ENCODE measurements at regions not wholly inside any gene's neighbourhood (a gene's known extent, or its start where the extent isn't known, plus 50 kb on each side); places are given as distances from the start of the nearest gene placed in this dataset.
A peak's percentile ranks its signal among the peaks of the same experiment; 100 is the strongest.

DNA sequence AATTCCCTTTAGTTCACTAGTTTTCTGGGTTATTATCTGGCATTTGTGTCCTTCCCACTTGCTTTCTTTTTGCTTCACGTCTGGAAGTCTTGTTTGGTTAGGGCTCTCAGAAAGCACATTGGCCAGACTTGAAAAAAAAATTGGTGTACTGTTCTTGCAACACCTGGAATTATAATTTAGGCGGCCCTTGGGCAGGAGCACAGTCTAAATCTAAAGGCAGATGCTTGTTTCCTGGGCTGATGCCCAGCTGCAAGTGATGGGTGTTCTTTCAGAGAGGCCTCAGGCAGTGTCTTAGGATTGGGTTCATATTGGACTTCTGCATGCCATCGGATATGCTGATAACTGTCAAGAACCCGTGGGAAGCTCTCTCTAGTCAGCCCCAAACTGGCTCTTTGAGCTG is 521.5 kb downstream of the PDCD6IP start:
- no peak overlapping the region for H3K4me3 ChIP-seq (ENCODE audit: low read depth, low read length)
- no peak for DNase-seq (ENCODE audit: low read depth)

DNA sequence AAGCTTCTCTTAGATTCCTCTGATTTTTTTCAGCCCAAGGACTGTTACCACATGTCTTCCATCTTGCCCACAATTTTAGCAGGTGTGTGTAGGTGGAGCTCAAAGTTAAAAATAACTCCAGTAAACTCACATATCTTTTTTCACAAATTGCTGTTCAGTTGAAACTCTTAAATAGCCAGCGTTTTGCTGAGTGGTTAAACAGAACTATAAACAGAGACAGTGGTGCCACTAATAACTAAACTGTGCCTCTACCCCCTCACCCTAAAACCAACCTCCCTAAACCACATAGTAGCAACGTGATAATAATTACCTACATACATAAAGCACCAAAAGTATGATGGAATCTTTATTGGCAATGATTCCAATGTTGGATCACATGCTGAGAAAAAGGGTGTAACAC is 525.1 kb downstream of the PDCD6IP start:
- H3K4me3 ChIP-seq (ENCODE audit: low read depth, low read length): no peak overlapping the region
- no peak for DNase-seq (ENCODE audit: low read depth)

DNA sequence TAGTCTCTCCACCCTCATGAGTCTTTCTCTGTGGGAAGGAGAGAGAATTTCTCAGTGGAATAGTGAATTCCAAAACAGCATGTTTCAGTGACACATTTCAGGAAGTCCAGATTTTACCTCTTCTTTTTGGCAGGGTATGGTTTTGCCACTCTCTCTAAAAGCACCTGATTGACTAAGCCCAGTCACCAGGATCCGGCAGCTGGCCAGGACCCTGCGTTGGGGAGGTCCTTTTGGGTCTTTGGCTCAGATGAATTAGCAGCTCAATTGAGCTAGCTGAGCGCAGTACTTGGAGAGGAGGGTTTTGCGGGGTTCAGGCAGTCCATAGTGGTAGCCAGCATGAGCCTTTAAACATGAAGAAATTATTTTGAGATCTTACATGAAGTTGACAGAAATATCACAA is 548.2 kb downstream of the PDCD6IP start:
- no peak overlapping the region for H3K4me3 ChIP-seq (ENCODE audit: low read depth, low read length)
- DNase-seq (ENCODE audit: low read depth): no peak

DNA sequence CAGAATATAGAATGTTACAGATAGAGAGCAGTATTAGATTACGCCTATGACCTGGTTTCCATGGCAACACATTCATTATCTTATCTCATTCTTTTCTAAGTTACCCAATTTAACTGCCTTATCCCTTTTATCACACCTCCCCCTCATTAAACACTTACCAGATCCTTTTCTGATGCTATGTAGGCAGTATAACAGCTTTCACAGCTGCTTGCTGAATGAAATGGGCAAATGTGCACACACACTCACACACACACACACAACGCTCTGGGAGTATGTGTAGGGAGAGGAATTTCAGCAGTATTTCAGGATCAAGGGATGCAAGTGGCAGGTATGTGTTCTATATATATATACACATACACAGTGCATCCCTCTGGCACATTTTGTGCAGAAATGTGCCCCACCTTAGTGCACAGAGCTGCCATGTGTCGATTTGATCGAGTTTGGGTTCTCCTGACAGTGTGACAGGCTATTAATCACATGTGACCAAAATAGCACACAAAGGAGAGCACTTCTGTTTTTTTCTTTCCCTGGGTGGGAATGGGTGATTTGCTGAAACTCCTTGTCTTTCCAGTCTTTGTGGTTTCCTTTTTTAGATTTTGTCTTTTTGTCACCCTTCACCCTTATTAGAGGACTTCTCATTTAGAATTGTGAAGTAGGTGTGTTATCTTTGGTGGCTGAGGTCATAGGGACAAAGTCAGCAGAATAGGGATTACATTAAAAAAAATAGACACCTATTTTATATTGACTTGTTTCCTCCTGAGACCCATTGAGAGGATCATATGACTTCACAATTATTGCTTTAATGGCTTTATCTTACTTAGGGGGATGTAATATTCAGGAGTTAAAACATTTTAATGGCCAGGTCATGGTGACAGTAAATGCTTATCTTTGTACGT is 553.7 kb downstream of the PDCD6IP start:
- no peak for DNase-seq (ENCODE audit: low read depth)
- H3K4me3 ChIP-seq (ENCODE audit: low read depth, low read length): no peak overlapping the region

DNA sequence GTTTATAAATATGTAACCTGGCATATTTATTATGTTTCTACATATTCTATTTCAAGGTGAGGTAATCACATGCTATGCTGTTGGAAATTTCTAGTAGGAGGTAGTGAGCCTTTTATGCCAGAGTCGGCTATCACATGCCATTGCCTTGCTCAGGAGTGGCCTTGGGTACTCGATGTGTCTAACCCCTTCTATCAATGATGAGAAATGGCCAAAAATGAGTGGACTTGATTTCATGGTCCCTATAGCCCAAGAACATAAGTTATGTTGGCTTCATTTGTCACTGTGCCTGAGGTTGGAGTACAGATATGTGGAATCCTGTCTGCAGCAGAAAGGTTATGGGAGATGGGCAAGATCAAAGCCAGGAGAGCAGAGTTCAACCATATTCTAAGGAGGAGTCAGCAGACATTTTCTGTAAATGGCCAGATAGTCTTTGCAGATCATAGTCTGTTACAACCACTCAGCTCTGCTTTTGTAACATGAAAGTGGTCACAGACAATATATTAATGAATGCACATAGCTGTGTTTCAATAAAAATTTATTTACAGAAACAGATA is 554.4 kb downstream of the PDCD6IP start:
- H3K4me3 ChIP-seq (ENCODE audit: low read depth, low read length): no peak overlapping the region

DNA sequence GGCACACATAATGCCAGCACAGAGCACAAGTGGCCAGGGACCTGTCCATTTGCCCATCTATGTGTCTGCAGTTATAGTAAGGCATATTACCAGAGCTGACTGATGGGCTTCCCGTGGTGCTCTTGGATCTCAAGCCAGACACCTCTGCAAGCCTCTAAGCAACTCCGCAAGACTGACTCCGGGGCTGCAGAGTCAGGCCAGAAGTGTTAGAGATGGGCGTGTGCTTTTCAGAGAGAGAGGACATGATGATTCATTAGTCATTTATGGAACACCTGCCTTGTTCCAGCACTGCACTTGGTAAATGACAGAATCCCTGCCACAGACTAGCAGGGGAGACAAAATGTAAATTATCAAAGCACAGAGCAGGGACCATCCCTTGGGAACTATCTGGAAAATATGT is 559.0 kb downstream of the PDCD6IP start:
- no peak overlapping the region for H3K4me3 ChIP-seq (ENCODE audit: low read depth, low read length)
- no peak for DNase-seq (ENCODE audit: low read depth)

More for the DNA sequence above, 554.4 kb downstream of the PDCD6IP start:
- no peak for DNase-seq (ENCODE audit: low read depth)

DNA sequence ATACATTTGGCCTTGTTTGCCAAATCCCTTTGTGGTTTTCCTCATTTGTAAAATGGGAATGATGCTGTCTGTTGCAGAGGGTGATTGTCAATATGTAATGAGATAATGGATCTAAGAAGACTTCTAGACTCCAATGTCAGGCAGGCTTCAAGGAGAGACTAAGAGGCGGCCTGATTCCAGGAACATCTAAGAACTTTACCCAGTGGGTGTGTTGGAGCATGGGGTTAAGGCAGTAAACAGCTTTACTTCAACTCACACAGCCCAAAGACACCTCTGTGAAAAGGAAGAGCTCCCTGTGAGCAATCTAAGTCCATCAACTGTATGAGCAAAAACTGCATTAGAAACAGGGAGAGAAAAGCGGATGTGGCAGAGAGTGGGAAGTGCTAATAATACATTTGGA is 560.6 kb downstream of the PDCD6IP start:
- DNase-seq (ENCODE audit: low read depth): no peak
- H3K4me3 ChIP-seq (ENCODE audit: low read depth, low read length): no peak overlapping the region

DNA sequence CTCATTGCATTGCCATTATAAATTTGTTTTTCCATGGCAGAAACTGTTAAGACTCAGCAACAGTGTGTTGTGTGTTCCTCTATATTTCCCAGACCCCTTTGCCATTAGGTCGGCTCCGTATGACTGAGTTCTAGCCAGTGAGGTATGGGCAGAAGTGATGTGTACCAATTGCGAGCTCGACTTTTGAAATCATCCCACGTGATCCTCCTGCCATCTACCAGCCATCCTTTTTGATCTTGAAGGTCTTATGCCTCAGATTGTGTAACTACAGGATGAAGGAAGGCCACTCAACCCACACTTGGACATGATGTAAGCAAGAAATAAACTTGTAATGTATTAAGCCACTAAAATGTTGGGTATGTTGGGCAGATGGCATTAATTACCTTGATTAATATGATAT is 562.3 kb downstream of the PDCD6IP start:
- no peak overlapping the region for H3K4me3 ChIP-seq (ENCODE audit: low read depth, low read length)

DNA sequence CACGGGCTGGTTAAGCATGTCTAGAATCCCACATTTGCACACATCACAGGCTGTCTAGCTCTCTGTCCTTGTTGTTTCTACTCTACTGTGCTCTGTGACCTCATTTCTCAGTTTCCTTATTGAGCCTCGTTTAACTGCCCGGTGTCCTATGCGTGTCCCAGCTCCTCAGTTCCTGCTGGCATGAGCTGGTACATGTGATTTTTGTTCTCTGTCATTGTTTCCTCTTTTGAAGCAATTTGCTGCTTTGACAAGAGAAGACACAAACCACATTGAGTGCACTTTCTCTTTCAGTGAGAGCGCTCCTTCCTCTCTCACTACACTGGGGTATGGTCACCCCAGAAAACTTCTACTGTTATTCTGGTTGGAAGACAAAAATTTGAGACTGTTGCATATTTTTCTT is 563.5 kb downstream of the PDCD6IP start:
- no peak overlapping the region for H3K4me3 ChIP-seq (ENCODE audit: low read depth, low read length)
- DNase-seq (ENCODE audit: low read depth): no peak

More for the DNA sequence above, 562.3 kb downstream of the PDCD6IP start:
- DNase-seq (ENCODE audit: low read depth): no peak

DNA sequence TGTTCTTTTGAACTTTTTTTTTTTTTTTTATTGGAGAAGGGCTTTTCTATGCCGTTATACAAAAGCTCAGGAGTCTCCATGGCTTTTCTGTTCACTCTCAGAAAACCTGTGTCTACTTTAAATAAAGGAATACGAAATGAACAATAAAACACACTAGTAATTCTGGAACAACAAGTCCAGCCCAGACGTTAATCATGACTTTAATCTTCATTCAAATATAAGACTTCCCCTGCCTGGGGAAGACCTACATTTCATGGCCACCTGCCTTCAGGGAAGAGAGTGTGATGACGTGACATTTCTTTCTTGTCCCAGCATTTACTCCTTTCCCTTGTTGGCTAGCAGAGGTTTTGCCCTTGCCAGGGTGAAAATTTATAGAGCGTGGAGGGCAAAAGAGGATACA is 564.5 kb downstream of the PDCD6IP start:
- DNase-seq (ENCODE audit: low read depth): no peak
- H3K4me3 ChIP-seq (ENCODE audit: low read depth, low read length): no peak overlapping the region

DNA sequence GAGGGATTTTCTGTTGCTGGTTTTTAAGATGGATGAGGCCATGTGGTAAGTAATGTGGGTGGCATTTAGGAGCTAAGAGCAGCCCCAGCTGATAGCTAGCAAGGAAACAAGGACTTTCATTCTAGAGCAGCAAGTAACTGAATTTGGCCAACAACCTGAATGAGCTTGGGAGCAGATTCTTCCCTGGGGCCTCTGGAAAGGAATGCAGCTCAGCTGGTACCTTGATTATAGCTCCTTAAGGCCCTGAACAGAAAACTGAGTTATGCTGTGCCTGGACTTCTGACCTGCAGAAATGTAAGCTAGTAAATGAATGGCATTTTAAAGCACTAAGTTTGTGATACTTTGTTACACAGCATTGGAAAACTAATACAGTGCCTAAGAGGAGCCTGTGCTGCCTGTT is 565.5 kb downstream of the PDCD6IP start:
- no peak for DNase-seq (ENCODE audit: low read depth)
- H3K4me3 ChIP-seq (ENCODE audit: low read depth, low read length): no peak overlapping the region

DNA sequence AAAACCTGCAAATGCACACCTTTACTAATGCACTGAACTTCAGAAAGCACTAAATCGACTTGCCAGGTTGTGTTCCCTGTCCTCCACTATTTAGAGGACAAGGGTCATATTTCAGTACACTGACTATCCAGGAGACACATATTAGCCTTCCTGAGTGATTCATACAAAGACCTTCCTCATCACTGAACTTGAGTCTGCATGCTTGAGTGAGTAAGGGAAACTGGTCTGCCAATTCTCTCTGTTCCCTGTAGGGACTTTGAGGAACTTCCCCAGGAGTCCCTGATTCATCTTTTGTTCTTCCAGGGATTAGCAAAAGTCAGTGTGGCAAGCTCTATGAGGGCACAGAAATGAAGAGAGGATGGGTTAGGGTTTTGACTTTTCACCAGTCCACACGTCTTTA is 565.9 kb downstream of the PDCD6IP start:
- H3K4me3 ChIP-seq (ENCODE audit: low read depth, low read length): no peak overlapping the region
- peak; percentile 3 for DNase-seq (ENCODE audit: low read depth)

DNA sequence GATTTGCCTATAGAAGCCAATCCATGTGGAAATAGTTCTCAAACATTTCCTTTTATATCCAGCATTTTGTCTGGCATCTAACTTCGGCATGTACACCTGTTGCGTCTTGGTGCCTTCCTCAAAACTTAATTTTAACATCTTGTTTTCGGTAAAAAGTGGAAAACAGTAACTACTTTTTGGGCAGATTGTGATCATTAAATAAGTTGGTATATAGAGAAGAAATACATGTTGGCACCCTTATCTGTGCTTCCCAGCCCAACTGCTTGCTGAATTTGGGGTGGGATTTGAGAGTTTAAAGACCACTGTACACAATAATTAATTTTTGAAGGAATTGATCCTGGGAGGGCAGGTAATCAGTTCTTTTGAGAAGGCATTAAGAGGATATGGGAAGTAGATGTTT is 566.8 kb downstream of the PDCD6IP start:
- no peak overlapping the region for H3K4me3 ChIP-seq (ENCODE audit: low read depth, low read length)
- no peak for DNase-seq (ENCODE audit: low read depth)

DNA sequence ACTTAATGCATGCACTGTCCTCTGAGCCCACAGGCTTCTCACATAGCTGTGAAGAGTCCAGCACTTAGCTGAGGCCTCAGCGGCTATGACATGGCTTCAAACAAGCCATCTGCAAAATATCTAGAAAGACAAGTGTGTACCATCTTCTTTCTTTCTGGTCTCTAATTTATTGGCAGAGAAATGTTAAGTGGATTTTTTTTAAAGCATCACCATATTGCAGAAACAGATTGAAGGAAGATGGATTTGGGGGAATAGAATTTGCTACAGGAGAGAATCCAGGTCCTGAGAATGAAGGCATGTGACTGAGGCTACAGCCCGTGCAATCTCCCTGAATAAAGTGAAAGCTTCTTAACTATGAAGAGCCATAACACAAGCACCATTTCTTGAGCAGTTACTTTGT is 567.3 kb downstream of the PDCD6IP start:
- DNase-seq (ENCODE audit: low read depth): no peak
- no peak overlapping the region for H3K4me3 ChIP-seq (ENCODE audit: low read depth, low read length)

DNA sequence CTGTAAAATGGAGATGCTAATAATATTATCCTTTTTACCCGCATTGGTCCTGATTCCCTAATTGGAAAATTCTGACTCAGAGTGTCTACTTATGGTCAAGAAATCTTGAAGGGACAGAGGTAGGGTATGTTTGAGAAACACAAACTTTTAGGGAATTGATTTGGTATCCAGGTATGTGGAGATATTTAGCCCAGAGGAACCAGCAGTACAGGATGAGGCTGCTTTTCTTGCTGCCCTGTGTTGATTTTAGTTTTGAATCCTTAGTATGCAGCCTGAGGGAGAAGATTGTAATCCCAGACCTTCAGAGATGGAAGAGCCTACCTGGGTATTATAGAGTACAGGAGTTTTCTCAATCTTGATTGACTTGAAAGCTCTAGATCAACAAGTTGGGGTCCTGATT is 569.1 kb downstream of the PDCD6IP start:
- H3K4me3 ChIP-seq (ENCODE audit: low read depth, low read length): no peak overlapping the region

DNA sequence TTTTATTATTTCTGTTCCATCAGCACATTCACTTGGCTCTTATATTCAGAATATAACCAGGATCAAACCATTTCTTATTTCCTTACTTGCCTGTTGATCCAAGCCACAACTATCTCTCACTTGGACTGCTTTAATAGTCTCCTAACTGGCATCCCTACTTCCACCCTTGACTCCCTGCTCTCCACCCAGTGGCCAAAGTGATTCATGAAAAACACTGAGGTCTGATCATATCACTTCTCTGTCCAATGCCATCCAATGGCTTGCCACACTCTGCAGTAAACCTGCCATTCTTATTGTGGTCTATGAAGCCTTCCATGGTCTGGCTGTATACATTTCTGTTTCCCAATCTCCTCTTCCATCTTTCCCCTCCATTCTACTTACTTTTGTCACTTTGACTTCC is 576.1 kb downstream of the PDCD6IP start:
- no peak for DNase-seq (ENCODE audit: low read depth)
- H3K4me3 ChIP-seq (ENCODE audit: low read depth, low read length): no peak overlapping the region

More for the DNA sequence above, 569.1 kb downstream of the PDCD6IP start:
- no peak for DNase-seq (ENCODE audit: low read depth)

DNA sequence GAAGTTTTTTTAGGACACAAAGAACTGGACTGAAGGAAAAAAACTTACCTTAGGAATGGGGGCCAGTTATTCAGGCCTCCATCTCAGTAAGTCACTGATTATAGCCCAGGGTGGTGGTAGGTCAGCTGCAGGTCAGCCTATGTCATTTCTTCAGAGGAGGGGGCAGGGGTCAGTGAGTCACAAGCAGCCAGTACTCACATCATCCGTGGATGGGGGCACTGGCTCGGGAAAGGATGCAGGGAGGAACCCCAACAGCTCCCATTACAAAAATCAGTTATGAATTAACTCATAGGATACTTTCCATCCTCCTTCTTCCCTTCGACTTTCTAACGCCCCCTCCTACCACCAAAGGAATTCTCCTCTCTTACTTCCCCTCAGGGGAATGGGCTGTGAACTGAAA is 578.3 kb downstream of the PDCD6IP start:
- no peak for DNase-seq (ENCODE audit: low read depth)
- no peak overlapping the region for H3K4me3 ChIP-seq (ENCODE audit: low read depth, low read length)

DNA sequence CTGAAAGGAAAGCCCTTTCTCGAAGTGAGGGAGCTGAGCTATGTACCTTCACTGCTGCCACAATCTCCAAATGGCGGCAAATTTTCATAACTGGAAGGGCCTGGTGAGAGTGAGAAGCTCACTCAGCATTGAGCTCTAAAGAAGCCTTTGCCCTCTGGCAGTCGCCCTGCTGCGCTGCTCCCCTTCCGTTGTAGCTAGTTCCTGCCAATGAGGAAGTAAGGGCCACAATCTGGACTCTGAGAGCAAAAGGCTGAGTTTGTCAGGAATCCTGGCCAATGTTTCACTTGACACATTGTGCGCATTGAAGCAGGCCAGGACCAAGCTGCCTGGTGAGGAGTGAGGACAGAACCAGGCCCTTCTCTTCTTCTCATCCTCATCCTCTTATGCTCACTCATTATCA is 579.5 kb downstream of the PDCD6IP start:
- no peak overlapping the region for H3K4me3 ChIP-seq (ENCODE audit: low read depth, low read length)
- no peak for DNase-seq (ENCODE audit: low read depth)

DNA sequence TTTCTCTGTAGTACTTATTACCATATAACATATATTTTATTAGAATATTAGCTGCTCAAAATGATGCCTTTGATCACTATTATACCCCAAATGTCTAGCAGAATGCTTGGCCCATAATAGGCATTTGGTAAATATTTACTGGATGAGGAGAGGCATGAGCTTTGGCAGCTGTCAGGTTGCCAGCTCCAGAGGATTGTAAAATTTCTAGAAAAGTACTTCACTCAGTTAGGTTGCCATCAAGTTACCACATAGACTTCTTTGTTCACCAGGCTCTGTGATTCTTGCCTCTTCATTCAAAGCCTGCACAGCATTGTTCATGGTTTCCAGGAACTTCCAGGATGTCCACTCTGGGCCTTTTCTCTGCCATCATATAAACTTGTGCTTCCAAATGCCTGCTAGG is 582.8 kb downstream of the PDCD6IP start:
- DNase-seq (ENCODE audit: low read depth): no peak
- H3K4me3 ChIP-seq (ENCODE audit: low read depth, low read length): no peak overlapping the region

DNA sequence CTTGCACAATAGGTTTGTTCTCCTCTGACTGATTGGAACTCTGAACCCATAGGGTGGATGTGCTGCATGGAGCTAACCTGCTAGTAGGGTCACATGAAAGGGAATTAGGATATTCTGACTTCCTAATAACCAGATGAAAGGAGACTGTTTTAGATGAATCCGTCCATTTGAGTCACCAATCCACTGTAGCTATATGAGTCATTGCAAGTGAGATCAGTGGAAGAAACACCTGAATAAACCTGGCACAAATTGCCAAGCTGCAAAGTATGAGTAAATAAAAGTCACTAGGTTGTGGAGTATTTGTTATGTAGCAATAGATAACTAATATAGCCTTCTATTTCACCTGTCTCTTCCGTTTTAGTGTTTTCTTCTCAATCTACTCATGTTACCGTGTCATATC is 584.4 kb downstream of the PDCD6IP start:
- no peak overlapping the region for H3K4me3 ChIP-seq (ENCODE audit: low read depth, low read length)
- no peak for DNase-seq (ENCODE audit: low read depth)

DNA sequence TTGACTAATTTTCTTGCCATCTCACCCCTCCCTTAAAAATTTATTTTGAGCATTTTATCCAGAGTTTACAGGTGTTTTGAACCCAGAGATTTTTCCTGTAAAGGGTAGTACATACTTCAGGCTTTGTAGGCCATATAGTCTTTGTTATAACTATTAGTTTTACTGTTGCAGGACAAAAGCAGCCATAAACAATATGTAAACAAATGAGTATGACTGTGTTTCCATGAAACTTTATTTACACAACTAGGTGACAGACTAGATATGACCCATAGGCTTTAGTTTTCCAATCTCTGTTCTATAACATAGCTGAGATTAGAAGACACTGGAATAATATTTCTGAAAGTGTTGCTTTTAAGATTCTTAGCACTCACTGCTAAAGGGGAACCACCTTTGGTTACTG is 587.9 kb downstream of the PDCD6IP start:
- DNase-seq (ENCODE audit: low read depth): no peak
- no peak overlapping the region for H3K4me3 ChIP-seq (ENCODE audit: low read depth, low read length)

Data from skeletal muscle cell (primary cell).